HG02610 (cell line): ENCODE measurements at regions not wholly inside any gene's neighbourhood (a gene's known extent, or its start where the extent isn't known, plus 50 kb on each side); places are given as distances from the start of the nearest gene placed in this dataset.
"Not testable (repeated sequence)": the region's sequence is repeated elsewhere in the genome, so short reads cannot be mapped to it uniquely, and the experiment has no call there.

Experiments used
- ATAC-seq: cut with Tn5 transposase; IDR thresholded peaks from one replicate; pipeline ENCODE4 v1.9.1; 2021; ENCODE audit warnings: mild to moderate bottlenecking, moderate library complexity; ENCODE audit not compliant: unreplicated experiment

DNA sequence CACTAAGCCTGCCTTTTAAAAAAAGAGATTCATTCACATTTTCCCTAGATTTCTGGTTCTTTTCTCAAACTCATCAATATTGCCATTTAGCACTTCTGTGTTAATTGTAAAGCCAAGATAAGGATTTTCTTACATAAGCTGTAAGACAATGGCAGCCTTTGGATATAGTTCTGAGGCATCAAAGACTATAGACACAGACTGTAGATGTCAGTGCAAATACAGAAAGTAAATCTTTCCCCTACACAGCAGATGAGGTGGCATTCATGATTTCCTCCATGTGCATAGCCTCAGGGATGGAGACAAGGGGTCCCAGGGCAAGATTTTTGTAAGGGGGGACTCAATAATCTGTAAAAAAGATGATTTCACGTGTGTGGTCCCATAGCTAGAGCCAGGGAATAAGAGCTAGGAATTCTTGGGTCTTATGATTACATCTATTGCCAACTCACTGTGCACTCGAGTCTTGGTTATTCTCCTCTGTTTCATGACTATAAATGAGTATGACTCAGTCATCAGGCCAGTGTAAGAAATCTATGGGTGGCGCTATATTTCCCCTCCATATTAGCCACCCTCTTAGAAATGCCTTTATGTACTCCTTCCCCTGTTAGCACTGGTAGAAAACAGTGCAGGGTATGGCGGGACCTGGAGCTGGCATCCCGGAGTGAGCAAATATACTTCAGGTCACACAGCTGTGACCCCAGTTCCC, 207.5 kb downstream of the EXOC5 start:
- ATAC-seq: no peak

DNA sequence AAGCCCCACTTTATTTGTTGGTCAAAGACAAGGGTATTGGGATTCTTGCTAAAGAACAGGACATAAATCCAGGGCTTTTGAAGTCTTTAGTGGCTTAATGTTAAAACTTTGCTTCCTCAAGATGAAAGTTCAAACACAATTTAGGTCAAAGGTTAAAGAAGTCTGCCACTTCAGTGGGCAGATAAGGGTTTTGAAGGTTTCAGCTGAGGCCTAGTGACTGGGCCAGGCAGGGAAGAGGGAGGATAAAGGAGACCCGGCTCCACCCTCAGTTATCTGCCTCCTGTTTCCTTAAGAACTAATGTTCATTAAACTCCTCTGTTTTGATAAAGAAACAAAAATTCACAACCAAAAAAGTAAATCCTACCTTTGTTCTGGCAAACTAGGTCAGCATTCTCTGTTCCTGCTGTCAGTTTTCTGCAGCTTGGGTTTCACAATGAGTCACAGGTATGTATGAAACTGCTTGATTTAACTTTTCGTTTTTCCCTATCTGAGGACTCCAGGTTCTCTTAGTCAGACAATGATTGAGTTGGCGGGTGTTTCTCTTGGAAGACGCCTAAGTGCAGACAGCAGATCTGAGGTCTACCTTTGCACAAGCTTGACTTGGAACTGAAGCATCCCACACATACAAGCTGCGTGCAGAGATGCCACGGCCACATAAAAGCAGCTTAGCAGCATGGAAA, 208.3 kb downstream of the EXOC5 start:
- ATAC-seq: peak; percentile 97

GRCh38 chr14:57058319-57058718, 210.4 kb downstream of the EXOC5 start:
- no peak for ATAC-seq

GRCh38 chr14:57057803-57058202, 210.9 kb downstream of the EXOC5 start:
- no peak for ATAC-seq

GRCh38 chr14:57056522-57056921, 212.2 kb downstream of the EXOC5 start:
- ATAC-seq: not testable (repeated sequence)

DNA sequence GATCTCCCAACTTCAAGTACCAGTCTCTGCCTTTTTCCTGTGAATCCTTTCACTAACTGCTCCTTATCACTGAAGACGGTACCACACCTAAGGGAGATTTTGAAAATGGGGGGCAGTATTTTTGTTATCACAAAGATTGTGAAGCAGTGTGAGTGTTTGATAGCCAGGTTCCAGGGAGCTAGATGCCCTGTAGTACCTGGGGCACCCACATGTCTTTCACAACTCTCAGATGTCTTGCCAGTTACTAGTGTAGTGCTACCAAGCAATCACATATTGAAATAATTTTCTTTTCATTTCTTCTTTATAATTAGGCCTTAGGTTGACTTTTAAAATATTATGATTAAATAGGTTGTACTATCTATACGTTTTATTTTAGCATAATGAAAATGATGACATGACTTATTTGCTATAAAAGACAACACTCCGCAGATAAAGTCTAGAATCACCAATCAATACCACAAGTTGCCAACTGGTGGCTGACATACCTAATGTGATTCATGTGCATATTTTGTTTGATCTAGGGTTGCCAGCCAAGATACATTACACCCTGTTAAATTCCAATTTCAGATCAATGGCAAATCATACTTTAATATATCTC, 215.9 kb downstream of the EXOC5 start:
- ATAC-seq: no peak

DNA sequence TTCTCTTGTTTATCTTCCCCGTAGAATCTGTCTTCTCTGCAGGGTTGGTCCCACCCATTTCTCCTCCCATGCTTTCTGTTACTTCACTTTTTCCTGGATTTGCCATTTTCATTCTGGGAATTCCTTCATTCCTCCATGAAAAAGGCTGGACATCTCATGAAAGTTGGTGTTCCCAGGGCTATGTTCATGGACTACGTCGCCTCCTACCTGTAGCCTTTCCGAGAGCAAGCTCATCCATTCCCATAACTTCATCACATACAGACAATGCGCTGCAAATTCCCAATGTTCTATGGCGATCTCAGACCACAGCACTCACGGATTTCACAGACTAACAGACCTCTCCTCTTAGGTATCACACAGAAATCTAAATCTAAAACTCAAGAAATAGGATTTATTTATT, 217.1 kb downstream of the EXOC5 start:
- no peak for ATAC-seq

GRCh38 chr14:57049848-57050247, 218.9 kb downstream of the EXOC5 start:
- no peak for ATAC-seq

DNA sequence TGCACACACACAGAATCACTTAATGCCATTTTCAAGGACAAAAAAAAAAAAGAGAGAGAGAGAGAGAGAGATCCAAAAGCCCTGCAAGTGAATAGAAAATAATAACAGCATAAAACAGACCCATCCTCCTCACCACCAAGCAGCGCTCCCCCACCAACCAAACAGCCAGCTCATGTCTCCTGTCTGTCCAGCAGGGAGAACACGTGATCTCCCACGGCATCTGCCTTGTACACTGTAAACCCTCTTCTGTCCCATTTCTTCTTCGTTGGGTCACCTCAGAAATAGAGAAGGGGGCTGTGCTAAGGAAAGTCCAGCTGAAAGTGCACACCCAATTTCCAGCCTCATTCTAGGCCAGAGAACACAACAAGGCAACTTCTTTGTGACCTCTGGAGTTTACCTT, 222.5 kb downstream of the EXOC5 start:
- ATAC-seq: no peak

DNA sequence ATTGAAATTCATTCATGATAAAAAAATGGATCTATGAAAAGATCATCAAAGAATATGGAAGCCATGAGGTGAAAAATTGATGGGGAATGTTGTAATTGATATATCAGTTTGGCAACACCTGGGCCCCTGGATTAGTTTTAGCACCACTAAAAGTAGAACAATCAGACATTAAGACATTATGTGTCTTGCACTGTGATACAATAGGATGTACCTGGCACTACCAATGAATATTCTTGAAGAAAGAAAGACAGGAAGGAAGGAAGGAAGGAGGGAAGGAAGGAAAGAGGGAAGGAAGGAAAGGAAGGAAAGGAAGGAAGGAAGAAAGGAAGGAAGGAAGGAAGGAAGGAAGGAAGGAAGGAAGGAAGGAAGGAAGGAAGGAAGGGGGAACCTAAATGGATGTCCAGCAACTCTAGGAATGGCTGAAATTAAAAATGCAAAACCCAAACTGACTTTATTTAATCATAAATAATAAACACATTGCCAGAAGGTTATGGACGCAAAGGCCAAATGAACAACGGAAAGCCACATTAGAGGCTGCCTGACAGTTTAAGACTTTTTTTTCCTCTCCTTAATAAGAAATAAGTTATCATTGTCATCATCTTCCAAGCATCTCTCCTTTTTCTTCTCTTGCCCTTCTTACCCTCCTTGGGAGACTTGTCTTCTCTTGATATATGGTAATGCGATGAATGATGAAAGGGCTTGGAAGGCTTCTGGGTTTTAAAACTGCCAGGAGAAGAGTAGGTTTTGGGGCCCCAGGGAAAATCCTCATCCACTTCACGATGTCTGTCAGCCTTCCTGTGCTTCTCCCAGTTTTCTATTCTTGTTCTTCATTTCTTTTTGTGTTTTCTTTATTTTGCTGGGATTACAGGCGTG, 224.4 kb downstream of the EXOC5 start:
- not testable (repeated sequence) for ATAC-seq

DNA sequence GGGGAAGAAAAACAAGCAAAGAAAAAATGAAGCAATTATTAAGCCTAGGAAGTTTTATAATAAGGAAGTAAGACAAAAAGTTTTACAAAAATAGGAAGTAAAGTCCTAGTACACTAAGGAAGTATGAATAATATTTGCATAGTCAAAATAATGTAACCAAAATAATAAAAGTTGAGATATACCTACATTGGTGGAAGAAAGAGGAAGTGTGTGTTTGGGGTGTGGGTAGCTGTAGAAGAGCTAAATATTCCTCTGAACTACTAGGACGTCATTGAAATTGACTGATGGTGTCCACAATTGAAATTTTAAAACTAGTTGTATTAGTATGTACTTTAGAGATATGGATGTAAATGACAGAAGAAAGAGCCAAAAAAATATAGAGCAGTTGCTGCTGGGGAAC, 228.4 kb upstream of the OTX2 start:
- no peak for ATAC-seq

DNA sequence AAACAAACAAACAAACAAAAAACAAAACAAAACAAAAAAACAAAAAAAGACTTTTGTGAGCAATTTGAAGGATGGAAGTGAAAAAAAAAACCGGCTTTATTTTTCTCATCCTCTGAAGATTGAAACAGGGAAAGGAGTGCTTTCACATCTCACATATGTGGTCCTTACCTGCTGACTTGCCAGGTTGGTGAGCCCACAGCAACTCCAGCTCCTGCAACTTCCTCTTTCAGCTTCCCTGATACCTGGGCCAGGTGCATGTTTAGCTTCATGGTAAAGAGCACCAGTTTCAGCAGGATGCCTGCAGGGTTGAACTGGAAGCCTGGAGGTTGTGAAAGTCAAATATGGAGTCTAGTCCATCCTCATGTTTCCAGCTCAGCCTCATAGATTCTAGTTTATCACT, 221.2 kb upstream of the OTX2 start:
- ATAC-seq: no peak

DNA sequence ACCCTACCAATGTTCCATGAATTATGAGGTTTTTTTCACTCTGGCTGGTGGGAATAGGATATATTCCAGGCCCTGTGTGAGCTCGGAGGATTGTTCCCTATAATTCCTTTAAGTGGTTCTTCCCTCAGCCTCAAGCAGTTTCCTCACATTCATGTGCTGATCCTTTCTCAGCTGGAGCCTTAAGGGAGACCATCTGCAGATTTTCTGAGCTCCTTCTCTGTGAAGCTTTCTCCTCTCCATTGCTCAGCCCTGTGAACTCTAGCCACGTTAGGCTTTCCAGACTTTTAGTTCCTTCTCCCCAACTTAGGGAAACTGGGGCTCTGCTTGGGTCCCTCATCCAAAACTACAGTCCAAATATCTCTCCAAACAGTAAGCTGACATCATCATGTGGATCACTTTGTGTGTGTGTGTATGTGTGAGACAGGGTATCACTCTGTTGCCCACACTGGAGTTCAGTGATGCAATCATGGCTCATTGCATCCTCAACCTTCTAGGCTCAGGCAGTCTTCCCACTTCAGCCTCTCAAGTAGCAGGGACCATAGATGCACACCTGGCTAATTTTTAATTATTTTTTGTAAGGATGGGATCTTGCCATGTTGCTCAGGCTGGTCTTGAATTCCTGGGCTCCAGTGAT, 219.5 kb upstream of the OTX2 start:
- ATAC-seq: no peak

GRCh38 chr14:57025456-57025855, 215.2 kb upstream of the OTX2 start:
- no peak for ATAC-seq

DNA sequence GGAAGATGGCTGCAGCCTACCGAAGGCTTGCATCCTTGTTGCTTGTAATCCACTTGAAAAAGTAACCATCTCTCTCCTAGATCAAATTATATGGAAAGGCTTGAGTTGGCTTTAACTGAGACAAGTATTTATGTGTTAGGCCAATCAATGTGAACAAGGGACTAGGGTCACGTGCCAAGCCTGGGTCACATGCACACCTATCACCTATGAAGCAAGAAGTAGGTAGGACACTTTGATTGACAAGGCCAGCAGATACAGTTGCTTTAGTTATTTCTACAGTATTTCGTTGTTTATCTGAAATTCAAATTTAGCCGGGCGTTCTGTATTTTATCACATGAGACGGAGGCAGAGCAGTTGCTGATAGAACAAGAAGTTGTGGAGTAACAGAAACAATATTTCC, 212.3 kb upstream of the OTX2 start:
- no peak for ATAC-seq

DNA sequence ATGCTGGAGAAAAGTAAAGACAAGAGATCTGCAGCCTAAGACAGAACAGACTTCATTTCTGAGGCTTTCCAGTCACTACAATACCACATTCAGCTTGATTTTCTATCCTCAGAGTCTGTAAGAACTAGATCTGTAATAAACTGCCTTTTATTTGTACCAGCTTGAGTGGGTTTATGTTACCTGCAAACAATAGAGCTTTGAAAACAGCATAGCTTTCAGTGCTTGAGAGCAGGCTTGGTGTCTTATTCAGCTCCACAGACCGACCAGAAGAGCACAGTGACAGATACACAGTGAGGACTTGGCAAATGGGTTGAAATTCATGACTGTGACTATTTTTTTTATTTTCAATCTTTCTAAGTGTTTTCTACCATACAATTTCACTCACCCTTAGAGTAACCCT, 207.8 kb upstream of the OTX2 start:
- no peak for ATAC-seq

- ATAC-seq: no peak
Measured at GRCh38 chr14:57013987-57014386, 203.7 kb upstream of the OTX2 start.

- ATAC-seq: no peak
Measured at GRCh38 chr14:57009585-57010515, 199.6 kb upstream of the OTX2 start.

DNA sequence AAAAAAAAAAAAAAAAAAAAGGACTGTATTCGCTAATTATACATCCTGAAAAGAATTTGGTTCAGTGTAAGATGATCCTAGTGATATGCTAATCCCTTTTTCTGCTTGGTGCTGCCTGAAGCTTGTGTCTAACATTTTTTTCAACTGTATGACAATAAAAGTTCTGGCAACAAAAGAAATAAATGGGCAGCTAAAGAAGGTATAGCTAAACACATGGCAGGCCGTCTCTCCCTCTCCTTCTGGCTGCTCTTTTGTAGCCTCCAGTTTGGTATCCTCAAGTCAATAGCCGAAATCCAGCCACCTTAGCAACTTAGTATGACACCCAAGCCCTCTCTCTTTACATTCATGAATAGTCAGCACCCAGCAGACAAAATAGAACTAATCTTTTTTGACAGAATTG, 198.3 kb upstream of the OTX2 start:
- ATAC-seq: no peak

GRCh38 chr14:56998728-56999127, 188.4 kb upstream of the OTX2 start:
- ATAC-seq: no peak
